H9 (cell line): ENCODE measurements at regions not wholly inside any gene's neighbourhood (a gene's known extent, or its start where the extent isn't known, plus 50 kb on each side); places are given as distances from the start of the nearest gene placed in this dataset.

Source experiments
- DNase-seq: peaks from one replicate; pipeline ENCODE4 v3.0.0-alpha.2; 2017
- H2AFZ ChIP-seq: one replicate; pipeline ENCODE4 v1.6.1; 2013; ENCODE audit warnings: mild to moderate bottlenecking, low read length, control low read depth, moderate library complexity
- H2AK5ac ChIP-seq: 2 replicates; pipeline ENCODE4 v1.6.1; 2013; ENCODE audit warnings: low read length, control low read depth, mixed read lengths; ENCODE audit not compliant: insufficient read length
- H2BK120ac ChIP-seq: one replicate; pipeline ENCODE4 v1.6.1; 2013; ENCODE audit warnings: low read depth, mild to moderate bottlenecking, low read length, control low read depth, inconsistent platforms; ENCODE audit not compliant: poor library complexity, severe bottlenecking
- H2BK12ac ChIP-seq: 2 replicates; pipeline ENCODE4 v1.6.1; 2013; ENCODE audit warnings: low read length, control low read depth, mixed read lengths, low read depth; ENCODE audit not compliant: insufficient read length
- H2BK15ac ChIP-seq: 2 replicates; pipeline ENCODE4 v1.6.1; 2013; ENCODE audit warnings: low read depth, low read length, control low read depth
- H2BK20ac ChIP-seq: one replicate; pipeline ENCODE4 v1.6.1; 2013; ENCODE audit warnings: low read depth, mild to moderate bottlenecking, low read length, control low read depth, inconsistent platforms; ENCODE audit not compliant: poor library complexity, severe bottlenecking
- H2BK5ac ChIP-seq: 2 replicates; pipeline ENCODE4 v1.6.1; 2013; ENCODE audit warnings: low read length, control low read depth, mixed read lengths; ENCODE audit not compliant: insufficient read length
- H3K14ac ChIP-seq: 2 replicates; pipeline ENCODE4 v1.6.1; 2013; ENCODE audit warnings: low read length, control low read depth; ENCODE audit not compliant: insufficient read depth
- H3K18ac ChIP-seq: 2 replicates; pipeline ENCODE4 v1.6.1; 2013; ENCODE audit warnings: low read depth, mild to moderate bottlenecking, mixed read lengths, low read length, control low read depth; ENCODE audit not compliant: insufficient read length
- H3K23ac ChIP-seq: 2 replicates; pipeline ENCODE4 v1.6.1; 2013; ENCODE audit warnings: low read length, control low read depth, mixed read lengths, low read depth; ENCODE audit not compliant: insufficient read length
- H3K23me2 ChIP-seq: 2 replicates; pipeline ENCODE4 v1.6.1; 2013; ENCODE audit warnings: low read depth, mild to moderate bottlenecking, mixed read lengths, low read length, control low read depth; ENCODE audit not compliant: insufficient read length, poor library complexity, severe bottlenecking
- H3K27ac ChIP-seq: 2 replicates; pipeline ENCODE4 v1.5.1; 2013; ENCODE audit warnings: low read length, control low read depth, mixed read lengths, low read depth; ENCODE audit not compliant: insufficient read length
- H3K27me3 ChIP-seq: 2 replicates; pipeline ENCODE4 v1.6.1; 2013; ENCODE audit warnings: low read length, control low read depth, inconsistent platforms; ENCODE audit not compliant: insufficient read depth
- H3K4ac ChIP-seq: 2 replicates; pipeline ENCODE4 v1.6.1; 2013; ENCODE audit warnings: low read depth, mild to moderate bottlenecking, control low read depth, inconsistent platforms, low read length, moderate library complexity
- H3K4me1 ChIP-seq: 2 replicates; pipeline ENCODE4 v1.6.1; 2013; ENCODE audit warnings: low read length, control low read depth, inconsistent platforms; ENCODE audit not compliant: insufficient read depth
- H3K4me2 ChIP-seq: 2 replicates; pipeline ENCODE4 v1.6.1; 2013; ENCODE audit warnings: low read length, control low read depth, mixed read lengths; ENCODE audit not compliant: insufficient read length, insufficient read depth
- H3K56ac ChIP-seq: 2 replicates; pipeline ENCODE4 v1.6.1; 2013; ENCODE audit warnings: low read depth, mild to moderate bottlenecking, mixed read lengths, low read length, control low read depth; ENCODE audit not compliant: insufficient read length
- H3K79me1 ChIP-seq: 2 replicates; pipeline ENCODE4 v1.6.1; 2013; ENCODE audit warnings: low read depth, mild to moderate bottlenecking, moderate library complexity, low read length, control low read depth, inconsistent platforms; ENCODE audit not compliant: insufficient read depth, poor library complexity, severe bottlenecking
- H3K79me2 ChIP-seq: 2 replicates; pipeline ENCODE4 v1.6.1; 2013; ENCODE audit warnings: low read length, control low read depth, inconsistent platforms; ENCODE audit not compliant: insufficient read depth
- H3K9ac ChIP-seq: 2 replicates; pipeline ENCODE4 v1.6.1; 2013; ENCODE audit warnings: low read length, control low read depth, mixed read lengths; ENCODE audit not compliant: insufficient read length; ENCODE audit errors: extremely low read depth
- H3K9me3 ChIP-seq: one replicate; pipeline ENCODE4 v1.6.1; 2013; ENCODE audit warnings: low read depth, low read length, inconsistent platforms; ENCODE audit not compliant: control insufficient read depth
- H3T11ph ChIP-seq: one replicate; pipeline ENCODE4 v1.6.1; 2013; ENCODE audit warnings: mild to moderate bottlenecking, low read length, control low read depth, inconsistent platforms
- H4K20me1 ChIP-seq: one replicate; pipeline ENCODE4 v1.6.1; 2013; ENCODE audit not compliant: control insufficient read depth, insufficient read length, insufficient read depth
- H4K5ac ChIP-seq: 2 replicates; pipeline ENCODE4 v1.6.1; 2013; ENCODE audit warnings: low read depth, mild to moderate bottlenecking, mixed read lengths, low read length, control low read depth; ENCODE audit not compliant: insufficient read length
- H4K8ac ChIP-seq: replicated peaks from 2 replicates; pipeline ENCODE4 v1.6.1; 2013; ENCODE audit warnings: low read length, control low read depth, mixed read lengths, low read depth; ENCODE audit not compliant: insufficient read length
- H4K91ac ChIP-seq: 2 replicates; pipeline ENCODE4 v1.6.1; 2013; ENCODE audit warnings: low read depth, mild to moderate bottlenecking, moderate library complexity, mixed read lengths, low read length, control low read depth; ENCODE audit not compliant: insufficient read length
- H3K27ac Mint-ChIP-seq, 3 experiments: 2 replicates in 2 of 3; 3 replicates in 1 of 3; pipeline ENCODE4 v1.8.0; 2020 to 2021; ENCODE audit warnings: mixed read lengths in 3 of 3, mild to moderate bottlenecking in 1 of 3, moderate library complexity in 1 of 3
- H3K27me3 Mint-ChIP-seq: 2 replicates; pipeline ENCODE4 v1.8.0; 2021; ENCODE audit warnings: low read depth, mild to moderate bottlenecking, moderate library complexity, mixed read lengths
- H3K36me3 Mint-ChIP-seq, 3 experiments: 2 replicates in 2 of 3; 3 replicates in 1 of 3; pipeline ENCODE4 v1.8.0; 2020 to 2021; ENCODE audit warnings: low read depth in 3 of 3, mixed read lengths in 3 of 3; ENCODE audit not compliant: insufficient read depth in 1 of 3
- H3K4me1 Mint-ChIP-seq, 2 experiments: 2 replicates each; pipeline ENCODE4 v1.8.0; 2020; ENCODE audit warnings: mixed read lengths in 2 of 2
- H3K4me3 Mint-ChIP-seq, 2 experiments: 2 replicates in 1 of 2; 3 replicates in 1 of 2; pipeline ENCODE4 v1.8.0; 2020 to 2021; ENCODE audit warnings: mild to moderate bottlenecking in 2 of 2, mixed read lengths in 2 of 2, moderate library complexity in 1 of 2
- H3K9me3 Mint-ChIP-seq, 2 experiments: 2 replicates in 1 of 2; 3 replicates in 1 of 2; pipeline ENCODE4 v1.8.0; 2020; ENCODE audit warnings: mild to moderate bottlenecking in 2 of 2, mixed read lengths in 2 of 2, moderate library complexity in 1 of 2
- WGBS: extraction: QIAGEN DNeasy Blood & Tissue Kit; methylation state at CpG from one replicate; pipeline ENCODE4 v1.1.7; 2013; ENCODE audit warnings: missing lambda C conversion rate, low lambda C conversion rate, mixed read lengths; ENCODE audit not compliant: insufficient read length; ENCODE audit errors: extremely low coverage; 5-methylcytosine and 5-hydroxymethylcytosine counted together
- TF ChIP-seq, protein P1 (sequence below): fragments of 200-600 bp; sonication (generic); conservative IDR thresholded peaks from 3 replicates; pipeline ENCODE4 v1.8.0; 2021; ENCODE audit warnings: antibody characterized with exemption, mild to moderate bottlenecking

DNA sequence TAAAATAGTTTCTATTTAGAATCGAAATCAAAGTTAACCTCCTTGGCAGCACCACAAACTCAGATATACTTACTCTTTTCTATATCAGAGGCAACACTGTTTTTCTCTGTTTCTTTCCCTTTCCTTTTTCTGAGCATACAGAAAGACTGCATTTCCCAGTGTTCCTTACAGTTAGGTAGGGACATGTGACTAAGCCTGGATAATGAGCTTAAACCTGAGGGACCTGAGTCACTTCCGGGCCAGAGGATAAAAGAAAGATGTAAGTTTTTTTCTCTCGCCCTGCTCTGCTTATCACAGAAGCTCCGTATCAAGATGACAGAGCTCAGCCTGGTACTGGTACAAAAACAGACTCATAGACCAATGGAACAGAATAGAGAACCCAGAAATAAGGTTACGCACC, 531.9 kb downstream of the KLF12 start:
- Mint-ChIP-seq H3K27ac (no peak overlapping the region), H3K9me3 (0 out of 5 replicates have a peak, but pooled peaks cover 0 to 2% of the 10 kb centered on the region in 2 experiments)
- DNase-seq = no peak

More for the DNA sequence above, 531.9 kb downstream of the KLF12 start:
- H3K23me2 ChIP-seq = no peaks in the 10 kb centered on the region
- Mint-ChIP-seq H3K4me3 (no peak overlapping the region), H3K36me3 (no peaks in the 10 kb centered on the region), H3K27me3 (no peaks in the 10 kb centered on the region), H3K4me1 (peaks cover 0 to 2% of the 10 kb centered on the region in 2 experiments)
- WGBS = no CpG with 5 or more reads among the region's 5 CpGs
- no peak overlapping the region for H2BK5ac ChIP-seq
- H3T11ph ChIP-seq = no peak overlapping the region
- H3K9ac ChIP-seq = no peak overlapping the region
- no peak overlapping the region for H2BK120ac ChIP-seq
- TF ChIP-seq, protein P1, sequence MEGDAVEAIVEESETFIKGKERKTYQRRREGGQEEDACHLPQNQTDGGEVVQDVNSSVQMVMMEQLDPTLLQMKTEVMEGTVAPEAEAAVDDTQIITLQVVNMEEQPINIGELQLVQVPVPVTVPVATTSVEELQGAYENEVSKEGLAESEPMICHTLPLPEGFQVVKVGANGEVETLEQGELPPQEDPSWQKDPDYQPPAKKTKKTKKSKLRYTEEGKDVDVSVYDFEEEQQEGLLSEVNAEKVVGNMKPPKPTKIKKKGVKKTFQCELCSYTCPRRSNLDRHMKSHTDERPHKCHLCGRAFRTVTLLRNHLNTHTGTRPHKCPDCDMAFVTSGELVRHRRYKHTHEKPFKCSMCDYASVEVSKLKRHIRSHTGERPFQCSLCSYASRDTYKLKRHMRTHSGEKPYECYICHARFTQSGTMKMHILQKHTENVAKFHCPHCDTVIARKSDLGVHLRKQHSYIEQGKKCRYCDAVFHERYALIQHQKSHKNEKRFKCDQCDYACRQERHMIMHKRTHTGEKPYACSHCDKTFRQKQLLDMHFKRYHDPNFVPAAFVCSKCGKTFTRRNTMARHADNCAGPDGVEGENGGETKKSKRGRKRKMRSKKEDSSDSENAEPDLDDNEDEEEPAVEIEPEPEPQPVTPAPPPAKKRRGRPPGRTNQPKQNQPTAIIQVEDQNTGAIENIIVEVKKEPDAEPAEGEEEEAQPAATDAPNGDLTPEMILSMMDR = no peak
- no peak overlapping the region for H2BK20ac ChIP-seq
- no peaks in the 10 kb centered on the region for H3K9me3 ChIP-seq
- H3K4me2 ChIP-seq = no peak overlapping the region
- H2BK15ac ChIP-seq = no peak overlapping the region
- no peaks in the 10 kb centered on the region for H3K27me3 ChIP-seq
- H2AFZ ChIP-seq = peak overlapping the region; percentile 62
- H3K79me2 ChIP-seq = no peaks in the 10 kb centered on the region
- H3K79me1 ChIP-seq = no peaks in the 10 kb centered on the region
- no peak overlapping the region for H3K23ac ChIP-seq
- no peak overlapping the region for H4K5ac ChIP-seq
- H4K20me1 ChIP-seq = no peaks in the 10 kb centered on the region
- H2AK5ac ChIP-seq = no peak overlapping the region
- H3K14ac ChIP-seq = no peak overlapping the region
- H3K56ac ChIP-seq = no peak overlapping the region
- no peaks in the 10 kb centered on the region for H3K4me1 ChIP-seq
- H3K4ac ChIP-seq = no peak overlapping the region
- H4K91ac ChIP-seq = no peak overlapping the region
- no peak overlapping the region for H2BK12ac ChIP-seq
- no peak overlapping the region for H4K8ac ChIP-seq
- no peak overlapping the region for H3K18ac ChIP-seq
- H3K27ac ChIP-seq = no peak overlapping the region
